NCI-H2081 (cell line): ENCODE measurements at regions not wholly inside any gene's neighbourhood (a gene's known extent, or its start where the extent isn't known, plus 50 kb on each side); places are given as distances from the start of the nearest gene placed in this dataset.
"Not testable (repeated sequence)": the region's sequence is repeated elsewhere in the genome, so short reads cannot be mapped to it uniquely, and the experiment has no call there.

Experiments
- DNase-seq, 2 experiments: peaks; one replicate each; lab custom pipeline; 2025; lab: John Stamatoyannopoulos, UW

DNA sequence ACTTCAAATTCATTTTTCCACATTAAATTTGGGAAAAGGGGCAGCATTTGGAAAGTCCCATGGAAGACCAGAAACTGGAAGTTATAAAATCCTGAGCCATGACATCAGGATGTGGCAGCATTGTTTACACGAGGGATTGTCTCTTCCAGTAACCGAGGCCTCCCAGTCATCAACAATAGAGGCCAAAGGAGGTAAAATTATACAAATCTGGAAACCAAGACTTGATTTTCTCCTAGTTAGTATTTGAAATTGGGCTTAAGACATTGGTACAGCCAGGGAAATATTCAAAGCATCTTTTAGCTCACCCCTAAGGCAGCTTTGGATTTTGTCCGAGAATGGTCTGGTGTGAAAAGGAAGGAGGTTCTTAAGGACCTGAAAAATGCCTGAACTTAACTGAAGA, 251.6 kb upstream of the FOXF1 start:
- no peak for DNase-seq

DNA sequence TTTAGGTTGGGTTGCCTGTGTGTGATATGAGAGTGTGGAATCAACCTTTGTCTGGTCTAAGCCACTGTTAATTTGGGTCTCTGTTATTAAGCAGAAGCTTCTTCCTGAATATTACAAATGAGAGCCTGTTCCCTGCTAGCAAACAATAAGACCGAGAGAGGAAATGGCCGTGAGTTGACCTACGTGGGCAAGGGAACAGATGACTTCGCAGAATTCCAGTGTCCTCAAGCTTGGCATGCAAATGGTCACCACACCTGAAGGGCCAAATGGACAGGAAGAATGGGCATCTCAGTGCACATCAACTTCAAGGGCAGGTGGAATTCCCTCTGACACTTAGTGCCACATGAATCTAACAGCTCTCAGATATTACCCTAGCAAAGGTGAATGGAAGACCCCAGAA, 250.8 kb upstream of the FOXF1 start:
- DNase-seq, result no peak

- DNase-seq, result no peak
Observed at GRCh38 chr16:86261379-86261778, 248.9 kb upstream of the FOXF1 start.

- DNase-seq, result not testable (repeated sequence)
Observed at GRCh38 chr16:86267657-86268056, 242.7 kb upstream of the FOXF1 start.

- DNase-seq, result no peak
Observed at GRCh38 chr16:86270696-86271095, 239.6 kb upstream of the FOXF1 start.

DNA sequence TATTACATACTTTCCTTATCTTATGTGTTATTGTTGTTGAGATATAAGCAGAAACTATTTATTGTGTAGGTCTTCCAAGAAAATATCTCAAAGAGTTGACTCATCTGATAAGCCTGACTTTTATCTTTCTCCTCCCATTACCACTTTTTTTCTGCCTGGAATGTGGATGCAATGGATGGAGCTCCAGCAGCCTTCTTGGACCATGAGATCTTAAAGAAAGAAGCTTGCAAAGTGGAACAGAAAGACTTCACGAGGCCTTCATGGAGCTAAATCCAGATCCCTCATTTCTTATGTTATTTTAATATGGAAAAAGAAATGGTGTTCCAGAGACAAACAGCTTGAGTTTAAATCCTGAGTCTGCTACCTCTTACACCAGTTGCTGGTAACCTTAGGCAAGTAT, 237.6 kb upstream of the FOXF1 start:
- DNase-seq, result no peak

GRCh38 chr16:86277221-86277620, 233.1 kb upstream of the FOXF1 start:
- no peak for DNase-seq

DNA sequence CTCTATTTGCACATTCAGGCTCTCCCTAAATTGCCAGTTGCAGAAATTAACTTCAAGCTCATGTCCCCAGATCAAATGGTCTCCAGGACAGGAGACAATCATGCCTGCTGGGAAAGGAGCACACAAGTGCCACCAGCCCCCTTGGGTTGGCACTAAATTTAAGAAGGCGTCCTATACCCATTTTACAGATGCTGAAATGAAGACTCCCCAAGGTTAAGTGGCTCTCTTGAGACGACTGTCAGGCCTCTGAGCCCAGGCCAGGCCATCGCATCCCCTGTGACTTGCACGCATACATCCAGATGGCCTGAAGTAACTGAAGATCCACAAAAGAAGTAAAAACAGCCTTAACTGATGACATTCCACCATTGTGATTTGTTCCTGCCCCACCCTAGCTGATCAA, 232.5 kb upstream of the FOXF1 start:
- DNase-seq, result not testable (repeated sequence)

- no peak for DNase-seq
Observed at GRCh38 chr16:86281421-86281820, 228.9 kb upstream of the FOXF1 start.

- no peak for DNase-seq
Observed at GRCh38 chr16:86283944-86284343, 226.4 kb upstream of the FOXF1 start.

DNA sequence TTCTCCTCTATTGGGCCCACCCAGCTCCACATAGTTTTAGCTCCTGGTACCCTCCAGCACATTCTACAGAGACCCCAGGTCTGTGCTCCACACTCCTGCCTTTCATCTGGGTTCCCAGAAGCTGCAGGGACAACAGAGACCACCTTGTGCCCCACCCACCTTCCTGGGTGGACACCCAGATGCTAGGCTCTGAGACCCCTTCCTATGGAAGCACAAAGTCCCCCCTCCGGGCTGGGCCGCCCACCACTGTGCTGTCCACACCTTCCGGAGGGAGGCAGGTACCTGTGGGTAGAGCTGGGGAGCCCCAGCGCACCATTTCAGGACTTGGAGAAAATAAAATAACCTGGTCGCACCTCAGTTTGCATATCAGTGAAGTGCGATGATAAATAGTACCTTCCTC, 224.9 kb upstream of the FOXF1 start:
- no peak for DNase-seq

DNA sequence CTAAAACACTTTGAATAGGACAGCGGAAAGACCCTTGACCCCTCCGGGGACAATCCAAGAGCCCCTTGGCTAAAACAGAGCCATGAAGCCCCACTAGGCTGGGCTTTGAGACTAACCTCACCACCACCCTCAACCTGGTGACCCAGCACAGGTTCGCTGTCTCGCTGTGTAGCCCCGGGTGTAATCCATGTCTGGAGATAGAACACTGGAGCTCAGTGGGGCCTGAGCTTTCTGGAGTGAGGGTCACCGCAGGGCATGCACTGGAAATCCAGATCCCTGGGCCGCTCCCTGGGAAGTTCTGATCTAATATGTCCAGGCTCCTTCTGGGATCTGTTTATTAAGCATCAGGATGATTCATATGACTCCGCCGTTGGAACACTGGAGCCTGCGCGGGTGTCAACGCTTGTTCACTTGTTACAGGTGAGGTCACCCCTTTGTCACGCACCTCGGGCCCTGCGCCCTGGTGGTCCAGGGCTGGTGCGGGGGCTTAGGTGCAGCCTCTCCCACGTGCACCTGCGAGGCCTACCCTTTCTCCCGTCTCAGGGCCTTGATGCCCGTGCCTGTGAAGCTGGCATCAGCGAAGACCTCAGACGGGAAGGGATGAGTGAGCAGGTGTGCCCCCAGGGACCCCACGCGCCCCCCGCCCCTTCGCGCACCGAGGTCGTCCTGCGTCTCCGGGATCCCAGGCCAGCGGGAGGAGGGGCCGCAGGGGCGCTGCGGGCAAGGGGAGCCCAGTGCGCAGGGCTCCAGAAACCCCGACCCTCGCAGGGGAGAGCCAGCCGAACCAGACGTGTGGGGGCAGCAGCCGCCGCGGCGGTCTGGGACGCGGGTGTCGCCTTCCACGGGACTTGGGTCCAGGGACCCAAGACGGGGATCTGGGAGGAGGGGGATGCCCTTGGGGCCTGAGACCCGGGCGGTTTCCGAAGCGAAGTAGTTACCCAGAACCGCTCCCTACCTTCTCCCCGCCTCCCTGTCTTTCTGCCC, 224.1 kb upstream of the FOXF1 start:
- no peak for DNase-seq

GRCh38 chr16:86286991-86287663, 223.2 kb upstream of the FOXF1 start:
- no peak for DNase-seq

- DNase-seq, result no peak
Observed at GRCh38 chr16:86287664-86288201, 222.6 kb upstream of the FOXF1 start.

GRCh38 chr16:86288716-86289294, 221.5 kb upstream of the FOXF1 start:
- DNase-seq, result no peak

GRCh38 chr16:86289304-86289703, 221.0 kb upstream of the FOXF1 start:
- DNase-seq, result no peak

- no peak for DNase-seq
Observed at GRCh38 chr16:86289907-86290306, 220.4 kb upstream of the FOXF1 start.

DNA sequence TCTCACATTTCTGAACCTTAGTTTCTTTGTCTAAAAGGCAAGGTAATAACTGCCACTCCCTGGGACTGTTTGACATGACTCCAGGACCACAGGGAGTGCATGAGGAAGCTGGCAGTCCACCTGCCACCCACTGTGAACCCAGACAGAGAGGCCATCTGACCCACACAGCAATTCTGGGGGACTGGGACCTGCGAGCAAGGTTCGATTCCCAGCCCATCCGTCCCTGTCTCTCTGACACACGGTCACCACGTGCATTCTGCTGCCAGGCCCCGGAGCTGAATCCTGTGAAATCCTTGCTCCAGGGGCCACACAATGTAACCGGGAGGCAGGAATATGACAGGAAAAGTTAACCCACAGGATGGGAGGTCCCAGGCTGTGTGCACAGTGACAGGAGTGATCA, 218.8 kb upstream of the FOXF1 start:
- DNase-seq, result no peak

GRCh38 chr16:86292171-86292775, 218.1 kb upstream of the FOXF1 start:
- no peak for DNase-seq

GRCh38 chr16:86292942-86293341, 217.4 kb upstream of the FOXF1 start:
- no peak for DNase-seq

DNA sequence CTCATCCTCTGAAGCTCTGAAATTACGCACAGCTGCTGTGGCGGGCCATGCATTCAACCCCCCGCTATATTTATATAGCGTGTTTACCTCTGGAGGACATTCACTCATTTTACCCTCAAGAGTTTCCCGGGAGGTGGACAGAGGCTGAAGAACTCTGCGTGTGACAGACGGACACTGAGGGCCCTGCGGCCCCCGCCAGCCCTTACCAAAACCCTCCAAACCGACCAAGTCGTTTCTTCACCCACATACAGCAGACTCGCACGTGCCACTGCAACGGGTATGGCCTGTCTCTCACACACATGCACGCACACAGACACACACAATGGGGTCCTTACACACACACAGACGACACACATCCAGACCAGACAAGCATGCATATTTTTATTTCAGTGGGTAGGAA, 216.4 kb upstream of the FOXF1 start:
- no peak for DNase-seq

DNA sequence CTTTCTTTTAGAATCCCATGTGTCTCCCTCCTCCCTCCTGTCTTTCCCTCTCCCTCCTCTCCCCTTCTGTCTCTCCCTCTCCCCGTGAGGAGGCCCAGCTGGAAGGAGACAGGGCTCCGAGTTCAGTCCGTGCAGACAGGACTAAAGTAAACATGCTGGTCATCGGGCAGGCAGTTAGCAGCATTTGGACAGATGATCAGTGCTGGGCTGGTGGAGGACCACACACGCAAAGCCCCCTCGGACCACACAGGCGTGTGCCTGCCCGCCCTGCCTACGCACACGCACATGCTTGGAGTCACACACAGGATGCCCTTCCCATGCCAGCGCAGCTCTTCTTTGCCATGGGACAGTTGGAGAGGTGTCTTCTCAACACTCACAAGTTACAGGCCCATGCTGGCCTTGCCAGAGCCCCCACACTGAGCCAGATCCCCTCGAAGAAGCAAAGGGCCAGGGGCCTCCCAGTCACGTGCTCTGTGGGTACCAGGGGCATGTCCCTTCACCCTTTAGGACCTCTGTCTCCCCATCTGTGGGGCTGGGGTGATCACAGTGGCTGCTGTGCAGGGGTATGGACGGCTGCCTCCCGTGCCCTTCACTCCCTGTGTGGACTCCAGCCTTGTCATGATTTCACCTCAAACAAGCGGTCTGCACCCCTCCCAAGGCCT, 215.7 kb upstream of the FOXF1 start:
- no peak for DNase-seq
